ENCODE measurements at regions not wholly inside any gene's neighbourhood (a gene's known extent, or its start where the extent isn't known, plus 50 kb on each side); places are given as distances from the start of the nearest gene placed in this dataset.

DNA sequence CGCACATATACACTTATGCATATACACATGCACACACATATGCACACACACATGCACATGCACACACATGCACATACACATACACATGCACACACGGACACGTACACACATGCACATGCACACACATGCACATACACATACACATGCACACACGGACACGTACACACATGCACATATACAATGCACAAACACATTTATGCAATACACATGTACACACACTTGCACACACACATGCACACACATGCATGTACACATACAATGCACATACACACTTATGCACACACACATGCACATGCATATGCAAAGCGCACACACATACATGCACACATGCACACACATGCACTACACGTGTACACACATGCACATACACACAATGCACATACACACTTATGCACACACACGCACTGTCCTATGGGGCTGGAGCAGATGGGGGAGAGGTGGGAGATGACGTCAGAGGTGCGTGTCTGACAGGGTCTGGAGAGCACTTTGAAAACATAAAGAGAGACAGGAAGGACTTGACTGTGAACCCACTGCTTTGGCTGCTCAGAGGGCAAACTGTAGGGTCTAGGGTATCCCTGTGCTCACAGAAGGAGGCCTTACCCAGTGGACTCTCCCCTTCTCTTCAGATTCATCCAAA lies 108.2 kb downstream of the UQCRFS1 start:
- TF ChIP-seq, protein P1, sequence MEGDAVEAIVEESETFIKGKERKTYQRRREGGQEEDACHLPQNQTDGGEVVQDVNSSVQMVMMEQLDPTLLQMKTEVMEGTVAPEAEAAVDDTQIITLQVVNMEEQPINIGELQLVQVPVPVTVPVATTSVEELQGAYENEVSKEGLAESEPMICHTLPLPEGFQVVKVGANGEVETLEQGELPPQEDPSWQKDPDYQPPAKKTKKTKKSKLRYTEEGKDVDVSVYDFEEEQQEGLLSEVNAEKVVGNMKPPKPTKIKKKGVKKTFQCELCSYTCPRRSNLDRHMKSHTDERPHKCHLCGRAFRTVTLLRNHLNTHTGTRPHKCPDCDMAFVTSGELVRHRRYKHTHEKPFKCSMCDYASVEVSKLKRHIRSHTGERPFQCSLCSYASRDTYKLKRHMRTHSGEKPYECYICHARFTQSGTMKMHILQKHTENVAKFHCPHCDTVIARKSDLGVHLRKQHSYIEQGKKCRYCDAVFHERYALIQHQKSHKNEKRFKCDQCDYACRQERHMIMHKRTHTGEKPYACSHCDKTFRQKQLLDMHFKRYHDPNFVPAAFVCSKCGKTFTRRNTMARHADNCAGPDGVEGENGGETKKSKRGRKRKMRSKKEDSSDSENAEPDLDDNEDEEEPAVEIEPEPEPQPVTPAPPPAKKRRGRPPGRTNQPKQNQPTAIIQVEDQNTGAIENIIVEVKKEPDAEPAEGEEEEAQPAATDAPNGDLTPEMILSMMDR (IDR thresholded peaks at IDR 0.05; ENCODE audit: low read depth, low read length): no peak
- DNase-seq (ENCODE audit: low read depth in 2 of 2): no peak
- no peak overlapping the region for H3K4me3 ChIP-seq (replicated peaks in 1 of 2; ENCODE audit: low read depth in 2 of 2, low read length in 2 of 2)

DNA sequence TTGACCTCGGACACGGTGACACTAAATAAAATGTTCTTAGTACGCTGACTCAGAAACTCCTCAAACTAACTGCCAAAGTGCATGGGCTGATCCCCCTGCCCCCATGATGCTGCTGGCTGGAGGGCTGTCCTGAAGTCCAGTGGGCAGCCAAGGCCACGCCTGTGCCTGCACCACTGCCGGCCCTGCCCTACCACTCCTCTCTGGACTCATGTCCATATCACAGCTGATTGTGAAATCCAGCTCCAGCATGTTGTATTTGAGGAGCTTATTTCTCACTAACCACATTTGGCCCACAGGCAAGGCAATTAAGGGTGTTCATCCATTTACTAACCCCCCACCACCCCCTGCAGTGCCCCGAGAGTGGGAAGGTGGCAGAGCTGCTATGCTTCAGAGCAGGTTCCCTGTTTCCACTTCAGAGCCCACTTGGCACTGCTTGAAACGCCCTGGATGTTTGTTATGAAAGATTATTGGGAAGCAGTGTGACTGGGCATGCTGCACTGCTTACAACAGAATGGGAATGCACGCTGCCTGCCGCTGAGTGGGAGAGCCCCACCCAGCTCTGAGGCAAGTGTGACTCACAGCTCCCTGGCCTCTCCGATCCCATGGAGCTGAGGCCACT lies 114.0 kb downstream of the UQCRFS1 start:
- peak; percentile 83 to 88 for DNase-seq (ENCODE audit: low read depth in 2 of 2)
- TF ChIP-seq, protein P1 (IDR thresholded peaks at IDR 0.05; ENCODE audit: low read depth, low read length): no peak
- H3K4me3 ChIP-seq (replicated peaks in 1 of 2; ENCODE audit: low read depth in 2 of 2, low read length in 2 of 2): no peak overlapping the region

DNA sequence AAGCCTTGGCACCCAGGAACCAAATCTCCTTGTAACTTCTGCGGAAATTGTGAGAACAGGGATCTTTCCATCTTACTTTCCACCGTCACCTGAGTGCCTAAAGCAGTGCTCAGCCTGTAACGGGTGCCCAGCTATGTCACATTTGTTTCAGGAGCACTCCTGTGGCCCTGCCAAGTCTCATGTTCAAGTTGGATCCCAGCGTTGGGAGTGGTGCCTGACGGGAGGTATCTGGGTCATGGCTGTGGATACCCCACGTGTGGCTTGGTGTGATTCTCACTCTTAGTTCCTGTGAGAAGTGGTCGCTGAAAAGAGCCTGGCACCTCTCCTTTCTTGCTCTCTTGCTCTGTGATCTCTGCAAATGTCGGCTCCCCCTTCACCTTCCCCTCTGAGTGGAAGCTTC lies 114.9 kb downstream of the UQCRFS1 start:
- TF ChIP-seq, protein P1 (IDR thresholded peaks at IDR 0.05; ENCODE audit: low read depth, low read length): no peak
- no peak for DNase-seq (ENCODE audit: low read depth in 2 of 2)
- H3K4me3 ChIP-seq (replicated peaks in 1 of 2; ENCODE audit: low read depth in 2 of 2, low read length in 2 of 2): no peak overlapping the region

- no peak for DNase-seq (ENCODE audit: low read depth in 2 of 2)
- TF ChIP-seq, protein P1 (IDR thresholded peaks at IDR 0.05; ENCODE audit: low read depth, low read length): no peak
- H3K4me3 ChIP-seq (replicated peaks in 1 of 2; ENCODE audit: low read depth in 2 of 2, low read length in 2 of 2): no peak overlapping the region
These were observed 116.1 kb downstream of the UQCRFS1 start for GRCh38 chr19:29096896-29097295.

GRCh38 chr19:29093553-29093908 lies 119.4 kb downstream of the UQCRFS1 start:
- DNase-seq (ENCODE audit: low read depth in 2 of 2): no peak
- TF ChIP-seq, protein P1 (IDR thresholded peaks at IDR 0.05; ENCODE audit: low read depth, low read length): no peak
- H3K4me3 ChIP-seq (replicated peaks in 1 of 2; ENCODE audit: low read depth in 2 of 2, low read length in 2 of 2): no peak overlapping the region

DNA sequence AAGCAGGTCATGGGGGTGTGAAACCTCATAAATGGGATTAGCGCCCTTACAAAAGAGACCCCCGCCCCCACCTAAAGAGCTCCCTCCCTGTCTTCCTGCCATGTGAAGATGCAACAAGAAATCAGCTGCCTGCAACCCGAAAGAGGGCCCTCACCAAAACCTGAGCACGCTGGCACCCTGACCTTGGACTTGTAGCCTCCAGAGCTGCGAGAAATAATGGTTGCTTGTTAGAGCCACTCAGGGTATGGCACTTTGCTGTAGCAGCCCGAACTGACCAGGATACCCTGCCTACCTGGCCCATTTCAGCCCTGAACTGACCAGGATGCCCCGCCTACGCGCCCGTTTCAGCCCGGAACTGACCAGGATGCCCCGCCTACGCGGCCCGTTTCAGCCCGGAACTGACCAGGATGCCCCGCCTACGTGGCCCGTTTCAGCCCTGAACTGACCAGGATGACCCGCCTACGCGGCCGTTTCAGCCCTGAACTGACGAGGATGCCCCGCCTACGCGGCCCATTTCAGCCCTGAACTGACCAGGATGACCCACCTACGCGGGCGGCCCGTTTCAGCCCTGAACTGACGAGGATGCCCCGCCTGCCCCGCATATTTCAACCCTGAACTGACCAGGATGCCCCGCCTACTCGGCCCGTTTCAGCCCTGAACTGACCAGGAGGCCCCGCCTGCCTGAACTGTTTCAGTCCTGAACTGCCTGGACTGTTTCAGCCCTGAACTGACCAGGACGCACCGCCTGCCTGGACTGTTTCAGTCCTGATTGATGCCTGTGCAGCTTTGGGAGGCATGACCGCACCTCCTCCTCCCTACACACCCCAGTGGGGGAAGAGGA lies 120.0 kb downstream of the UQCRFS1 start:
- no peak overlapping the region for H3K4me3 ChIP-seq (replicated peaks in 1 of 2; ENCODE audit: low read depth in 2 of 2, low read length in 2 of 2)
- TF ChIP-seq, protein P1 (IDR thresholded peaks at IDR 0.05; ENCODE audit: low read depth, low read length): no peak
- DNase-seq (ENCODE audit: low read depth in 2 of 2): no peak

Measured in cardiac fibroblast (primary cell).